Activated CD4-positive, CD25-positive, alpha-beta regulatory T cell treated with anti-CD3 and anti-CD28 coated beads, Interleukin-2, amount 50 U/mL, for 16 hours (primary cell): ENCODE measurements at regions not wholly inside any gene's neighbourhood (a gene's known extent, or its start where the extent isn't known, plus 50 kb on each side); places are given as distances from the start of the nearest gene placed in this dataset.
"Not testable (repeated sequence)": the region's sequence is repeated elsewhere in the genome, so short reads cannot be mapped to it uniquely, and the experiment has no call there.

ENCODE experiments used
- DNase-seq: peaks from one replicate; pipeline ENCODE4 v3.0.0-alpha.2; 2020; ENCODE audit warnings: low read depth, low spot score

- DNase-seq = no peak
Observed at GRCh38 chr1:114269539-114269938, 115.9 kb upstream of the SYT6 start.

- no peak for DNase-seq
Observed at GRCh38 chr1:114263343-114263742, 109.7 kb upstream of the SYT6 start.

GRCh38 chr1:114262337-114262736 is 108.7 kb upstream of the SYT6 start:
- no peak for DNase-seq

GRCh38 chr1:114260805-114261484 is 107.3 kb upstream of the SYT6 start:
- DNase-seq = no peak

GRCh38 chr1:114259511-114260160 is 106.0 kb upstream of the SYT6 start:
- no peak for DNase-seq

- DNase-seq = no peak
Observed at GRCh38 chr1:114258633-114259032, 105.0 kb upstream of the SYT6 start.

GRCh38 chr1:114258074-114258473 is 104.4 kb upstream of the SYT6 start:
- DNase-seq = no peak

GRCh38 chr1:114257554-114257953 is 103.9 kb upstream of the SYT6 start:
- DNase-seq = no peak

GRCh38 chr1:114253900-114254299 is 100.2 kb upstream of the SYT6 start:
- DNase-seq = no peak

GRCh38 chr1:114251573-114251939 is 97.9 kb upstream of the SYT6 start:
- DNase-seq = no peak

- no peak for DNase-seq
Observed at GRCh38 chr1:114250683-114251572, 97.3 kb upstream of the SYT6 start.

- no peak for DNase-seq
Observed at GRCh38 chr1:114249691-114250090, 96.0 kb upstream of the SYT6 start.

- DNase-seq = no peak
Observed at GRCh38 chr1:114248162-114248561, 94.5 kb upstream of the SYT6 start.

- DNase-seq = not testable (repeated sequence)
Observed at GRCh38 chr1:114242531-114243210, 89.0 kb upstream of the SYT6 start.

- DNase-seq = no peak
Observed at GRCh38 chr1:114238053-114238452, 84.4 kb upstream of the SYT6 start.

GRCh38 chr1:114236517-114236916 is 82.8 kb upstream of the SYT6 start:
- DNase-seq = no peak

- DNase-seq = no peak
Observed at GRCh38 chr1:114235960-114236359, 82.3 kb upstream of the SYT6 start.

GRCh38 chr1:114235281-114235680 is 81.6 kb upstream of the SYT6 start:
- no peak for DNase-seq

- DNase-seq = no peak
Observed at GRCh38 chr1:114234408-114235124, 80.9 kb upstream of the SYT6 start.

- DNase-seq = no peak
Observed at GRCh38 chr1:114232691-114233090, 79.0 kb upstream of the SYT6 start.

- DNase-seq = no peak
Observed at GRCh38 chr1:114231301-114231700, 77.6 kb upstream of the SYT6 start.
